ENCODE measurements at regions not wholly inside any gene's neighbourhood (a gene's known extent, or its start where the extent isn't known, plus 50 kb on each side); places are given as distances from the start of the nearest gene placed in this dataset.

GRCh38 chr17:71287071-71287823, 833.6 kb upstream of the SOX9 start:
- FAIRE-seq, result no peak
- no peak for DNase-seq (ENCODE audit: insufficient read length)
- TF ChIP-seq POLR2A (IDR thresholded peaks at IDR 0.05; ENCODE audit: low read depth, low read length), result no peak
- TF ChIP-seq POLR2AphosphoS5 (IDR thresholded peaks at IDR 0.05; ENCODE audit: low read depth, low read length), result no peak
- no peak for TF ChIP-seq TAF1 (IDR thresholded peaks at IDR 0.05; ENCODE audit: borderline replicate concordance, low read depth, low read length)

- TF ChIP-seq TAF1 (IDR thresholded peaks at IDR 0.05; ENCODE audit: borderline replicate concordance, low read depth, low read length) (no peak), POLR2AphosphoS5 (IDR thresholded peaks at IDR 0.05; ENCODE audit: low read depth, low read length) (no peak), POLR2A (IDR thresholded peaks at IDR 0.05; ENCODE audit: low read depth, low read length) (no peak)
- FAIRE-seq, result no peak
- DNase-seq (ENCODE audit: insufficient read length), result no peak
These were observed 828.8 kb upstream of the SOX9 start for GRCh38 chr17:71292006-71292405.

GRCh38 chr17:71296005-71296404, 824.8 kb upstream of the SOX9 start:
- TF ChIP-seq TAF1 (IDR thresholded peaks at IDR 0.05; ENCODE audit: borderline replicate concordance, low read depth, low read length) (no peak), POLR2A (IDR thresholded peaks at IDR 0.05; ENCODE audit: low read depth, low read length) (no peak), POLR2AphosphoS5 (IDR thresholded peaks at IDR 0.05; ENCODE audit: low read depth, low read length) (no peak)
- DNase-seq (ENCODE audit: insufficient read length) (no peak), FAIRE-seq (no peak)

GRCh38 chr17:71301063-71301462, 819.8 kb upstream of the SOX9 start:
- FAIRE-seq (no peak), DNase-seq (ENCODE audit: insufficient read length) (no peak)
- TF ChIP-seq POLR2AphosphoS5 (IDR thresholded peaks at IDR 0.05; ENCODE audit: low read depth, low read length), result no peak
- no peak for TF ChIP-seq TAF1 (IDR thresholded peaks at IDR 0.05; ENCODE audit: borderline replicate concordance, low read depth, low read length)
- TF ChIP-seq POLR2A (IDR thresholded peaks at IDR 0.05; ENCODE audit: low read depth, low read length), result no peak

- FAIRE-seq (no peak), DNase-seq (ENCODE audit: insufficient read length) (no peak)
- TF ChIP-seq POLR2A (IDR thresholded peaks at IDR 0.05; ENCODE audit: low read depth, low read length) (no peak), POLR2AphosphoS5 (IDR thresholded peaks at IDR 0.05; ENCODE audit: low read depth, low read length) (no peak), TAF1 (IDR thresholded peaks at IDR 0.05; ENCODE audit: borderline replicate concordance, low read depth, low read length) (no peak)
These were observed 817.9 kb upstream of the SOX9 start for GRCh38 chr17:71302721-71303549.

GRCh38 chr17:71304498-71305158, 816.2 kb upstream of the SOX9 start:
- DNase-seq (ENCODE audit: insufficient read length) (no peak), FAIRE-seq (no peak)
- TF ChIP-seq POLR2AphosphoS5 (IDR thresholded peaks at IDR 0.05; ENCODE audit: low read depth, low read length), result no peak

GRCh38 chr17:71313866-71314265, 807.0 kb upstream of the SOX9 start:
- FAIRE-seq, result no peak
- TF ChIP-seq POLR2A (IDR thresholded peaks at IDR 0.05; ENCODE audit: low read depth, low read length) (no peak), POLR2AphosphoS5 (IDR thresholded peaks at IDR 0.05; ENCODE audit: low read depth, low read length) (no peak), TAF1 (IDR thresholded peaks at IDR 0.05; ENCODE audit: borderline replicate concordance, low read depth, low read length) (no peak)
- DNase-seq (ENCODE audit: insufficient read length), result no peak

- DNase-seq (ENCODE audit: insufficient read length) (no peak), FAIRE-seq (no peak)
- TF ChIP-seq TAF1 (IDR thresholded peaks at IDR 0.05; ENCODE audit: borderline replicate concordance, low read depth, low read length), result no peak
- no peak for TF ChIP-seq POLR2A (IDR thresholded peaks at IDR 0.05; ENCODE audit: low read depth, low read length)
- no peak for TF ChIP-seq POLR2AphosphoS5 (IDR thresholded peaks at IDR 0.05; ENCODE audit: low read depth, low read length)
These were observed 805.3 kb upstream of the SOX9 start for GRCh38 chr17:71315568-71315967.

GRCh38 chr17:71316176-71316897, 804.5 kb upstream of the SOX9 start:
- no peak for FAIRE-seq
- TF ChIP-seq POLR2AphosphoS5 (IDR thresholded peaks at IDR 0.05; ENCODE audit: low read depth, low read length), result no peak
- TF ChIP-seq POLR2A (IDR thresholded peaks at IDR 0.05; ENCODE audit: low read depth, low read length), result no peak
- TF ChIP-seq TAF1 (IDR thresholded peaks at IDR 0.05; ENCODE audit: borderline replicate concordance, low read depth, low read length), result no peak
- DNase-seq (ENCODE audit: insufficient read length), result no peak

- DNase-seq (ENCODE audit: insufficient read length) (no peak), FAIRE-seq (no peak)
- TF ChIP-seq TAF1 (IDR thresholded peaks at IDR 0.05; ENCODE audit: borderline replicate concordance, low read depth, low read length), result no peak
- TF ChIP-seq POLR2AphosphoS5 (IDR thresholded peaks at IDR 0.05; ENCODE audit: low read depth, low read length), result no peak
- TF ChIP-seq POLR2A (IDR thresholded peaks at IDR 0.05; ENCODE audit: low read depth, low read length), result no peak
These were observed 800.6 kb upstream of the SOX9 start for GRCh38 chr17:71320009-71320796.
